ENCODE measurements at regions not wholly inside any gene's neighbourhood (a gene's known extent, or its start where the extent isn't known, plus 50 kb on each side); places are given as distances from the start of the nearest gene placed in this dataset.

DNA sequence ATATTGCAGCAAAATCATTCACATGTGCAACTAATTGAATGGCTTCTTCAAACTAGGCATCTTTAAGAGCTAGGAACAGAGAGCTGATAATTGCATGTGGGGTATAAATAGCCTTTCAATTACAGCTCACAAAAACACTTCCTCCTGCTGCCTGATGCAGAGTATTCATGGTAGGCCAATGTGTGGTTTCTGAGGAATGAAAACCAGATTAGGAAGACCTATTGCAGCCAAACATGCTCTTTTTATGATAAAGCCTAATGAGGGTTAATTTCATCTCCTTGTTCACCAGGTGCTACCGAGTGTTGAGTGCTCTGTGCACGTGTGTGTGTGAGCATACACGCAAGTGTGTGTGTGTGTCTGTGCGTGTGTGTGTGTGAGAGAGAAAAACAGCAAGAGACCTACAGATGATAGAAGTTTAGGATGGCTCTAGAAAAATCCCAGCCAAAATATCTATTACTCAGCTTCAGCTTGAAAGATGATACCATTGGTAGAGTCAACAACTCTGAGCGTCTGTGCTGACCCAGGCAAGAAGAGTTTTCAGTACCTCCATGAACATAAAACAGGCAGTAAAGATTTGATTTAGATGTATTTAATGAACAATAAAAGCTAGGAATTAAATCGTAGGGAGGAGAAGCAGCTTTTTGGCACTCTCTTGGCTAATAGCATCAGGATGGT, 448.5 kb upstream of the ANKRD30A start:
- BruUV-seq (replicated peaks), result no TSS peak
- Histone ChIP-seq H3K9me1 (replicated peaks; ENCODE audit: control insufficient read depth, extremely low read depth, insufficient read depth, low read length) (no peaks in the 10 kb centered on the region), H3K27ac (ENCODE audit: insufficient read depth, low read depth, low read length) (no peak overlapping the region), H3K4me3 (replicated peaks in 1 of 3; ENCODE audit: insufficient read depth in 1 of 3, low read depth in 1 of 3, low read length in 3 of 3) (no peak overlapping the region), H3K79me2 (ENCODE audit: control insufficient read depth, insufficient read depth, low read length) (no peaks in the 10 kb centered on the region), H3K4me1 (ENCODE audit: control insufficient read depth, extremely low read depth, insufficient read depth, low read length) (no peaks in the 10 kb centered on the region), H3K9ac (replicated peaks; ENCODE audit: extremely low read depth, insufficient read depth, low read length) (no peak overlapping the region), H4K20me1 (replicated peaks; ENCODE audit: control insufficient read depth, extremely low read depth, insufficient read depth, low read length) (no peaks in the 10 kb centered on the region), H3K36me3 (ENCODE audit: control insufficient read depth in 2 of 2, extremely low read depth in 1 of 2, insufficient read depth in 2 of 2, low read length in 2 of 2) (no peaks in the 10 kb centered on the region), H3K27me3 (ENCODE audit: control insufficient read depth in 2 of 2, insufficient read depth in 2 of 2, low read length in 2 of 2) (no peaks in the 10 kb centered on the region), H3K4me2 (ENCODE audit: insufficient read depth, low read length) (no peak overlapping the region), H2AFZ (ENCODE audit: low read depth, low read length) (no peak overlapping the region), H3K9me3 (replicated peaks; ENCODE audit: control insufficient read depth, insufficient read depth, low read length) (no peaks in the 10 kb centered on the region)
- no peak for DNase-seq (ENCODE audit: low read depth, low spot score)
- no peak for FAIRE-seq
- CTCF ChIA-PET, result interaction anchor here (0.7 to 2.0 kb wide), 2 partner anchors 12 to 28 kb away, joined by 3 to 4 read pairs; no protein-coding TSS in a partner anchor
- intact Hi-C loops (cut with micrococcal nuclease), result no loop called here
- TF ChIP-seq CTCF (IDR thresholded peaks at IDR 0.05; ENCODE audit: extremely low read depth in 1 of 2, insufficient read depth in 1 of 2, low read depth in 1 of 2, low read length in 2 of 2), result no peak
- TF ChIP-seq, protein P1, sequence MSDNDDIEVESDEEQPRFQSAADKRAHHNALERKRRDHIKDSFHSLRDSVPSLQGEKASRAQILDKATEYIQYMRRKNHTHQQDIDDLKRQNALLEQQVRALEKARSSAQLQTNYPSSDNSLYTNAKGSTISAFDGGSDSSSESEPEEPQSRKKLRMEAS (IDR thresholded peaks at IDR 0.05; ENCODE audit: insufficient read depth, insufficient read length), result no peak
- POLR2A ChIA-PET, result no interaction called here
- dilution Hi-C loops (cut with MboI; ENCODE audit: extremely low pct_ligation_motif_present, low sequenced_read_pairs), result no loop called here

- ChIA-PET CTCF (interaction anchor here (2.0 kb wide), 1 partner anchor 12 kb away, joined by 4 read pairs; no protein-coding TSS in a partner anchor), POLR2A (no interaction called here)
- TF ChIP-seq MYC (IDR thresholded peaks at IDR 0.05; ENCODE audit: low read depth, low read length), result no peak
- TF ChIP-seq EZH2 (IDR thresholded peaks at IDR 0.05; ENCODE audit: borderline replicate concordance, low read depth, low read length, severe bottlenecking), result no peak
- TF ChIP-seq, protein P1 (IDR thresholded peaks at IDR 0.05; ENCODE audit: insufficient read depth, insufficient read length), result no peak
- no peak for TF ChIP-seq CTCF (IDR thresholded peaks at IDR 0.05; ENCODE audit: extremely low read depth in 1 of 2, insufficient read depth in 1 of 2, low read depth in 1 of 2, low read length in 2 of 2)
- no peak for TF ChIP-seq JUN (IDR thresholded peaks at IDR 0.05; ENCODE audit: borderline replicate concordance, insufficient read depth, insufficient read length, low read depth)
- no peak for TF ChIP-seq POLR2AphosphoS5 (IDR thresholded peaks at IDR 0.05; ENCODE audit: insufficient read depth, low read depth, low read length)
- no peak for TF ChIP-seq FOS (IDR thresholded peaks at IDR 0.05; ENCODE audit: borderline replicate concordance, insufficient read depth, low read length)
- TF ChIP-seq POLR2A (IDR thresholded peaks at IDR 0.05; ENCODE audit: low read depth, low read length), result no peak
- TF ChIP-seq GATA2 (IDR thresholded peaks at IDR 0.05; ENCODE audit: insufficient read depth, insufficient read length, low read depth, low read length), result no peak
Measured at GRCh38 chr10:36676321-36676720, 449.1 kb upstream of the ANKRD30A start.

More at GRCh38 chr10:36676321-36676720, 449.1 kb upstream of the ANKRD30A start:
- dilution Hi-C loops (cut with MboI; ENCODE audit: extremely low pct_ligation_motif_present, low sequenced_read_pairs) (no loop called here), intact Hi-C loops (cut with micrococcal nuclease) (no loop called here)
- Histone ChIP-seq H3K4me2 (ENCODE audit: insufficient read depth, low read length) (no peak overlapping the region), H3K9me3 (replicated peaks; ENCODE audit: control insufficient read depth, insufficient read depth, low read length) (no peaks in the 10 kb centered on the region), H4K20me1 (replicated peaks; ENCODE audit: control insufficient read depth, extremely low read depth, insufficient read depth, low read length) (no peaks in the 10 kb centered on the region), H3K9me1 (replicated peaks; ENCODE audit: control insufficient read depth, extremely low read depth, insufficient read depth, low read length) (no peaks in the 10 kb centered on the region), H3K4me3 (replicated peaks in 1 of 3; ENCODE audit: insufficient read depth in 1 of 3, low read depth in 1 of 3, low read length in 3 of 3) (no peak overlapping the region), H2AFZ (ENCODE audit: low read depth, low read length) (no peak overlapping the region), H3K9ac (replicated peaks; ENCODE audit: extremely low read depth, insufficient read depth, low read length) (no peak overlapping the region), H3K79me2 (ENCODE audit: control insufficient read depth, insufficient read depth, low read length) (no peaks in the 10 kb centered on the region), H3K27me3 (ENCODE audit: control insufficient read depth in 2 of 2, insufficient read depth in 2 of 2, low read length in 2 of 2) (no peaks in the 10 kb centered on the region), H3K36me3 (ENCODE audit: control insufficient read depth in 2 of 2, extremely low read depth in 1 of 2, insufficient read depth in 2 of 2, low read length in 2 of 2) (no peaks in the 10 kb centered on the region), H3K27ac (ENCODE audit: insufficient read depth, low read depth, low read length) (no peak overlapping the region), H3K4me1 (ENCODE audit: control insufficient read depth, extremely low read depth, insufficient read depth, low read length) (no peaks in the 10 kb centered on the region)
- BruUV-seq (replicated peaks), result no TSS peak
- DNase-seq (ENCODE audit: low read depth, low spot score), result no peak
- no peak for FAIRE-seq

Data from endothelial cell of umbilical vein (primary cell).